ENCODE measurements at regions not wholly inside any gene's neighbourhood (a gene's known extent, or its start where the extent isn't known, plus 50 kb on each side); places are given as distances from the start of the nearest gene placed in this dataset.
"Not testable (repeated sequence)": the region's sequence is repeated elsewhere in the genome, so short reads cannot be mapped to it uniquely, and the experiment has no call there.

DNA sequence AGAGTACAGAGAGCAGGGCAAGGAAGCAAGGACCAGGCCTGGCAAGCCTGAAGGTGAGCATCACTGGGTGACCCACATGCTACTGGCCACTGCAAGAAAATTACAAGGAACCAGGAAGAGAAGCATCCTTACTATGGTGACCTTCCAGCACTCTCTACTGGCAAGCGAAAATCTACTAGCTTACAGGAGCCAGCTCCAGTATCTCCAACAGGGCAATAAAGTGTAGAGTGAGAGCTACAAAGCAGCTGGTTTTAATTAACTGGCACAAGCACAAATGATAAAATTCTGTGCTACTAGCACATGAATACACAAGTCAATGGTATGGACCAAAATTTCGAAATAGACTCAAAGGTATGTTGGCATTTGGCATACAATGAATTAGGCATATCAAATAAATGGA, 113.3 kb upstream of the CAST start:
- H3K27ac ChIP-seq = no peak overlapping the region
- TF ChIP-seq, protein P1, sequence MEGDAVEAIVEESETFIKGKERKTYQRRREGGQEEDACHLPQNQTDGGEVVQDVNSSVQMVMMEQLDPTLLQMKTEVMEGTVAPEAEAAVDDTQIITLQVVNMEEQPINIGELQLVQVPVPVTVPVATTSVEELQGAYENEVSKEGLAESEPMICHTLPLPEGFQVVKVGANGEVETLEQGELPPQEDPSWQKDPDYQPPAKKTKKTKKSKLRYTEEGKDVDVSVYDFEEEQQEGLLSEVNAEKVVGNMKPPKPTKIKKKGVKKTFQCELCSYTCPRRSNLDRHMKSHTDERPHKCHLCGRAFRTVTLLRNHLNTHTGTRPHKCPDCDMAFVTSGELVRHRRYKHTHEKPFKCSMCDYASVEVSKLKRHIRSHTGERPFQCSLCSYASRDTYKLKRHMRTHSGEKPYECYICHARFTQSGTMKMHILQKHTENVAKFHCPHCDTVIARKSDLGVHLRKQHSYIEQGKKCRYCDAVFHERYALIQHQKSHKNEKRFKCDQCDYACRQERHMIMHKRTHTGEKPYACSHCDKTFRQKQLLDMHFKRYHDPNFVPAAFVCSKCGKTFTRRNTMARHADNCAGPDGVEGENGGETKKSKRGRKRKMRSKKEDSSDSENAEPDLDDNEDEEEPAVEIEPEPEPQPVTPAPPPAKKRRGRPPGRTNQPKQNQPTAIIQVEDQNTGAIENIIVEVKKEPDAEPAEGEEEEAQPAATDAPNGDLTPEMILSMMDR (IDR thresholded peaks at IDR 0.05) = no peak
- no peak for TF ChIP-seq ZFX (IDR thresholded peaks at IDR 0.05; ENCODE audit: borderline replicate concordance)

DNA sequence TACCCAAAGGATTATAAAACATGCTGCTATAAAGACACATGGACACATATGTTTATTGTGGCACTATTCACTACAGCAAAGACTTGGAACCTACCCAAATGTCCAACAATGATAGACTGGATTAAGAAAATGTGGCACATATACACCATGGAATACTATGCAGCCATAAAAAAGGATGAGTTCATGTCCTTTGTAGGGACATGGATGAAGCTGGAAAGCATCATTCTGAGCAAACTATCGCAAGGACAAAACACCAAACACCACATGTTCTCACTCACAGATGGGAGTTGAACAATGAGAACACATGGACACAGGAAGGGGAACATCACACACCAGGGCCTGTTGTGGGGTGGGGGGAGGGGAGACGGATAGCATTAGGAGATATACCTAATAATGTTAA, 101.3 kb upstream of the CAST start:
- H3K27ac ChIP-seq = not testable (repeated sequence)

DNA sequence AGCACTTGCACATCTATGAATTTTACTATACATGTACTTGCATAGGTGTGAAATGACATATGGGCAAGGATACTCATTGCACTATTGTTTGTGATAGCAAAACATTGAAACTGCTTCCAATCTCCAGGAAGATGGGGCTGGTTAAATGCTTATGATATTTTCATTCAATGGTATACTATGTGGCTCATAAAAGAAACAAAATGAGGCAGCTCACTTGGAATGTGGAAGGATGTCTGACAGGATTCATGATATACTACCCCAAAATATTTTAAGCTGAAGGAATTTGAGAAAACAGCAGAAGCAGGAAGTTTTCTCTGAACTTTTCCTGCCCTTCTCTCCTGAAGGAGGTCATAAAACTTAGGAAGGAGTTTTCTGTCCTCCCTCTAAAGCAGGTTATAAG, 99.6 kb upstream of the CAST start:
- H3K27ac ChIP-seq = no peak overlapping the region
- TF ChIP-seq ZFX (IDR thresholded peaks at IDR 0.05; ENCODE audit: borderline replicate concordance) = no peak
- TF ChIP-seq, protein P1 (IDR thresholded peaks at IDR 0.05) = no peak

DNA sequence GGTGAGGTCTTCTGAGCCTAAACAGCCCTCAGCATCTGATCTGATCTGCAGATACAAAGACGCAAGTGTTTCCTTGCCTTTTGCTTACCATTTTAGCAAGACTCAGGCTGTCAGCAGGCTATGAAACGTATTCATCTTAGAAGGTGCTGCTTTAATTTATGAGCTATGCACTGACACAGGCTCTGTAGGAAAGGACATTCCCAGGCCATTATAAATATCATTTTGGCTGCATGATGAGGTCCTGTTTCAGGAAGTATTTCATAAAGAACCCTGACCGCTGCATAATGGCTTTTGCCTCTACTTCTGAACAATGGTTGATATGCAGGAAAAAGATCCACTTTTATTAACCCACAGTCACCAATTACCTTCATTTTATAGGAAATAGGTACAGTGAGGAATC, 98.4 kb upstream of the CAST start:
- TF ChIP-seq ZFX (IDR thresholded peaks at IDR 0.05; ENCODE audit: borderline replicate concordance) = no peak
- no peak overlapping the region for H3K27ac ChIP-seq

DNA sequence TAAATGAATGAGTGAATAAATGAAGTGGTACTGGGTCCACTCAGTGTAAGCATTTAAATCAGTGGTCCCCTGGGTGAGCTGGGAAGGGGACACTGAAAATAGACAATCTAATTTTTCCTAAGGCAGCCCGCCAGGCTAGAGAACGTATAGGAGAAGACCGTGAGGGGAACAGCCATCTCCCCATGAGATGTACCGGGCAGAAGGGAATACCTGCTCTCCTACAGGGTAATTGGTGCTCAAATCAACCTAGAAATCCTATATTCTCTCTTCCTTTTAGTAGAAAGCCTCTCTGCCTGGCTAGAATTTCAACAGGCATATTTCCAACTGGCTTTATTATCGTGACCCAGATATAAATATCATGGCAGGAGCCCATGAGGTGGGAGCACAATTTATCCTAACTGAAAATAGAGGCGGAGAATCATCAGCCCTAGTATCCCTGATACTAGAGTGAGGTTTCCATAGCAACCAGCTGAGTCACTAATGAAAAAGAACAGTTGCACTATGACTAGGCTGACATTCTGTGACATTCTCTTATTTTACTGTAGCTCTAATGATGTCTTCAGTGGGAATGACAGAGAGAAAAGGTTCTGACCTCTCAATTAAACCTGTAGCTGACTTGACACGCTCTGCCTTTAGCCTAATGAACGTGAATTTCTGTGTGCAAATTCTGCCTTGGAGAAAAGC, 96.5 kb upstream of the CAST start:
- TF ChIP-seq, protein P1 (IDR thresholded peaks at IDR 0.05) = no peak
- no peak for TF ChIP-seq ZFX (IDR thresholded peaks at IDR 0.05; ENCODE audit: borderline replicate concordance)
- H3K27ac ChIP-seq = no peak overlapping the region

DNA sequence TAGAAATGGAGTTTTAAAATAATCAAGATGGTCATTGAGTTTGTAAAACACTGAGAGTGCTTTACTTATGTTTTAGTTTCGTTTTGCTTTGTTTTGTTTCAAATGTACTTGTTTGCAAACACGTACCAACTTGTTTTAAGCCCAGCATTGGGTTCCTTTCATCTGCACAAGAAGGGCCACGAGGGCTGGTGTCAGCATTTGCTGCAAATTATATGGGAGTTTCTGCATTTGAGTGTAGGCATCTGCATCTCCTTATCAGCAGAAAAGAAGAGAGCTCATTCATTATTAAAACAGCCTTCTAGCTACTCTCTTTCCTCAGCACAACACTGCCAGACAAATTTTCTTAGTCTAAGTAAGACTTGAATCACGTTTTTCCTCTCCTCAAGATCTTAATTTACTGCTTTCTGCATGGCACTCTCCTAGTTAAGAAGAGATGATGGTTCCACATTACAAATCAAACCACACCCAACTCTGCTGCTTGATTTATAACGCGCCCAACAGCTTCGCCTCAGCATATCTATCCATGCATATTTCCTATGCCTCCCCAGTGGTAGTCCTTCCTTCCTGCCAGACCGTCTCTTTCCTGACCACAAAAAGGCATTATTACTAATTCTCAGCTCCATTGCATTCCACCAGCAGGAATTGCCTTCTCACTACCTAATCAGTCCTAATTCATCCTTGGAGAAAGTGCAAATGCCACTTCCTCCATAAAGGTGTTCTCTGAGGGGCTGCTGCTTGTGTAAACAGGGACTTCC, 95.2 kb upstream of the CAST start:
- TF ChIP-seq, protein P1 (IDR thresholded peaks at IDR 0.05) = no peak
- H3K27ac ChIP-seq = no peak overlapping the region

DNA sequence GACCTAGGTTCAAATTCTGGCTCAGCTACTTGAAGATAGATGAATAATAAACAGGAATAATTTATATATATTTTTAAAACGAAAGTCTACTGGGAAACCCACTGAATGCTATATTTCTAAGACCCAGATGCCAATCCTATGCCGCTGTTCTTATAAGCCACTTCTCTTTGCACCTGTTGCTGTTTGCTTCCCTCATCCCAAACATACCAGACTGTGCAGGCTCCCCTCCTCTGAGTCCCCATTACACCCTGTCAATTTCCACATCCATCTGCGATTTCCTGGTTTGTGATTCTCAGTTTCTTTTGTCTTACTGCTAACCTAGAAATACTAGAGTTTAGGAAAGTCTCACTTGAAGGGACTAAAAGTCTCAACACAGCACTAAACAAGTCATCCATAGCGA, 92.8 kb upstream of the CAST start:
- TF ChIP-seq, protein P1 (IDR thresholded peaks at IDR 0.05) = no peak
- TF ChIP-seq ZFX (IDR thresholded peaks at IDR 0.05; ENCODE audit: borderline replicate concordance) = no peak
- no peak overlapping the region for H3K27ac ChIP-seq

DNA sequence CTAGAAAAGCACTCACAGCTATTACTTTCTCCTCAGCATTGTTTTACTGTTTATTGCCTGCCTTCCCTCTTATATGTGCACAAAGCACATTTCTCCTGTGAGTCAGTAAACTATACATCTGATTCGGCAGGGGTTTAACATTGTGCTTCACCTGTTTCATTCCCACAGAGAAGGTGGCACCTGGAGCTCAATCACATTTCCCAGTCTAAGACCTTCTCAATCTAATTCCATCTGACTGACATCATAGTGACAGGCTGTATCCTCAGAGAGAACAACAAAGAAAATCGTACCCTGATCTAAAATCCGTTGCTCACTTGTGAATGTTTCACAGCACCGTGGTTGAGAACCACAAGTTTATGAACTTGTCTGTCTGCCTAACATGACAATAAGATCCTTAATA, 92.4 kb upstream of the CAST start:
- no peak overlapping the region for H3K27ac ChIP-seq
- TF ChIP-seq, protein P1 (IDR thresholded peaks at IDR 0.05) = no peak
- no peak for TF ChIP-seq ZFX (IDR thresholded peaks at IDR 0.05; ENCODE audit: borderline replicate concordance)
